ENCODE measurements at regions not wholly inside any gene's neighbourhood (a gene's known extent, or its start where the extent isn't known, plus 50 kb on each side); places are given as distances from the start of the nearest gene placed in this dataset.

DNA sequence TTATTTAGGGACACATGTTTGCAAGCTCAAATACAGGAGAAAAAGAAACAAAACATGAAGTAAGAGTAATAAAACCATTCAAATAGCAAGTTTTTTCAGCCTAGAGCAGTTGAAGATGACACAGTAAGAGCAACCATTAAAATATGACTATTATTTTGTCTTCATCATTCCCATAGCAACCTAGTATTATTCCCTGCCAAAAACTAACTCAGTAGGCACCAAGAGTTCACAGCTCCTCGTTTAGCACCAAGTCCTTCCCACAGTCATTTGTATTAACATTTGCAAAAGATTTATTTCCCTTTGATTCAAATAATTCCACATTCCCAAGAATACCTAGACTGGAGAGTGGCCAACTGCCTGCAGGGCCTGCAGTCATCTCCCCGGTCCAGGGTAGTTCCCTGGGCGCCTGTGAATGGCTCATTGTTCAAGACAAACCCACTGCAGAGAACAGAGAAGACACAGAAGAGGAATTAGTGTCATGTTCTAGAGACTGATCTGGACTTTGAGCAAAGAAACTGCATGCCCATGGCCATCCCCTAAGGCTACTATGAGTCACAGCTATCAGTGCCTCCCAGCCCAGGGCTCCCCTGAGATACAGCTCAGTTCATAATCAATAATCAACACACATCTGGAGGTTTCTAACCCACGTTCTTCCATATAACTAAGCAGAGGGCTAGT, 139.1 kb upstream of the MAP3K1 start:
- no peak for TF ChIP-seq CTCF (IDR thresholded peaks at IDR 0.05)
- no peak for TF ChIP-seq POLR2A (IDR thresholded peaks at IDR 0.05)

All from upper lobe of left lung (tissue), 4 donors.